PC-9 (cell line): ENCODE measurements at regions not wholly inside any gene's neighbourhood (a gene's known extent, or its start where the extent isn't known, plus 50 kb on each side); places are given as distances from the start of the nearest gene placed in this dataset.

ENCODE experiments used
- BruUV-seq: library from RNA; stranded (reverse); fragments of 400-500 nt; replicated peaks from 2 replicates; lab custom pipeline; 2021; lab: Mats Ljungman, UMichigan
- CTCF ChIA-PET: fragments of 300-600 bp; sonication (Branson Sonifier 250); formaldehyde crosslinking; loops from one replicate; lab custom pipeline; 2022; ENCODE audit warnings: antibody characterized with exemption; lab: Charles Lee
- POLR2A ChIA-PET: fragments of 300-600 bp; sonication (Branson Sonifier 250); formaldehyde crosslinking; loops from one replicate; lab custom pipeline; 2022; ENCODE audit warnings: antibody characterized with exemption; ENCODE audit not compliant: unreplicated experiment; lab: Charles Lee
- DNase-seq, 2 experiments: peaks; one replicate each; pipeline versions ENCODE4 v3.0.0 to v3.0.0-alpha.2; 2015 to 2022; ENCODE audit warnings: mixed read lengths in 1 of 2
- H2AFZ ChIP-seq: fragments of 200-600 bp; sonication (generic); 2 replicates; pipeline ENCODE4 v1.8.1; 2017; ENCODE audit warnings: antibody characterized with exemption
- H3F3A ChIP-seq: fragments of 200-600 bp; sonication (generic); 2 replicates; pipeline ENCODE4 v1.8.1; 2017; ENCODE audit warnings: antibody characterized with exemption, mild to moderate bottlenecking, low read depth; ENCODE audit not compliant: insufficient read depth
- H3K27ac ChIP-seq: fragments of 200-600 bp; sonication (generic); 2 replicates; pipeline ENCODE4 v1.6.1; 2016; ENCODE audit warnings: mixed run types
- H3K27me3 ChIP-seq: fragments of 200-600 bp; sonication (generic); 2 replicates; pipeline ENCODE4 v1.6.1; 2016; ENCODE audit warnings: low read depth, mixed run types; ENCODE audit not compliant: insufficient read depth
- H3K36me3 ChIP-seq: fragments of 200-600 bp; sonication (generic); 2 replicates; pipeline ENCODE4 v1.6.1; 2016; ENCODE audit warnings: low read depth, mixed run types
- H3K4me1 ChIP-seq: fragments of 200-600 bp; sonication (generic); replicated peaks from 2 replicates; pipeline ENCODE4 v1.6.1; 2016; ENCODE audit warnings: mixed run types; ENCODE audit not compliant: insufficient read depth
- H3K4me2 ChIP-seq: fragments of 200-600 bp; sonication (generic); 2 replicates; pipeline ENCODE4 v1.6.1; 2017; ENCODE audit warnings: mixed run types
- H3K4me3 ChIP-seq: fragments of 200-600 bp; sonication (generic); 2 replicates; pipeline ENCODE4 v1.6.1; 2016; ENCODE audit warnings: mixed run types
- H3K79me2 ChIP-seq: fragments of 200-600 bp; sonication (generic); 2 replicates; pipeline ENCODE4 v1.6.1; 2017; ENCODE audit warnings: low read depth, mixed run types
- H3K9me2 ChIP-seq: fragments of 200-600 bp; sonication (generic); 2 replicates; pipeline ENCODE4 v1.8.1; 2017; ENCODE audit warnings: mild to moderate bottlenecking; ENCODE audit not compliant: insufficient read depth
- H3K9me3 ChIP-seq: fragments of 200-600 bp; sonication (generic); 2 replicates; pipeline ENCODE4 v1.8.1; 2016; ENCODE audit warnings: low read depth; ENCODE audit not compliant: insufficient read depth
- H4K20me1 ChIP-seq: fragments of 200-600 bp; sonication (generic); 2 replicates; pipeline ENCODE4 v1.8.1; 2017; ENCODE audit not compliant: insufficient read depth
- CTCF ChIP-seq: fragments of 200-600 bp; sonication (generic); conservative IDR thresholded peaks from 2 replicates; pipeline ENCODE4 v1.6.1; 2017; ENCODE audit warnings: mixed run types, antibody characterized with exemption, mild to moderate bottlenecking, moderate library complexity
- EZH2 ChIP-seq: fragments of 200-600 bp; sonication (generic); IDR thresholded peaks from 2 replicates; pipeline ENCODE4 v1.8.0; 2017; ENCODE audit warnings: antibody characterized with exemption, low read depth
- intact Hi-C: fragments of 100-400 bp; cut with micrococcal nuclease; formaldehyde crosslinking; loops from one replicate; pipeline ENCODE4 v1.10.0; 2022; ENCODE audit not compliant: unreplicated experiment

GRCh38 chr13:67696775-67697174, 466.6 kb upstream of the PCDH9 start:
- Histone ChIP-seq H2AFZ (no peak overlapping the region), H3K4me1 (no peaks in the 10 kb centered on the region), H4K20me1 (no peaks in the 10 kb centered on the region), H3K4me2 (no peak overlapping the region), H3K36me3 (no peaks in the 10 kb centered on the region), H3K27ac (no peak overlapping the region), H3K9me2 (no peaks in the 10 kb centered on the region; the same call in 1 of the 2 replicates), H3K9me3 (no peaks in the 10 kb centered on the region), H3K79me2 (no peaks in the 10 kb centered on the region), H3K4me3 (no peak overlapping the region), H3K27me3 (no peaks in the 10 kb centered on the region), H3F3A (no peaks in the 10 kb centered on the region)
- TF ChIP-seq EZH2 (no peak), CTCF (no peak)
- ChIA-PET CTCF (no interaction called here), POLR2A (no interaction called here)
- intact Hi-C loops, result no loop called here
- no peak for DNase-seq
- BruUV-seq, result no TSS peak

- no peaks in the 10 kb centered on the region for H3K9me3 ChIP-seq
- no TSS peak for BruUV-seq
- no peaks in the 10 kb centered on the region for H3K9me2 ChIP-seq
- intact Hi-C loops, result no loop called here
- H3K4me3 ChIP-seq, result no peak overlapping the region
- H3F3A ChIP-seq, result no peaks in the 10 kb centered on the region
- no peak overlapping the region for H2AFZ ChIP-seq
- H3K4me2 ChIP-seq, result no peak overlapping the region
- no peaks in the 10 kb centered on the region for H3K79me2 ChIP-seq
- no peak overlapping the region for H3K27ac ChIP-seq
- POLR2A ChIA-PET, result no interaction called here
- no peaks in the 10 kb centered on the region for H3K4me1 ChIP-seq
- TF ChIP-seq CTCF (no peak), EZH2 (no peak)
- CTCF ChIA-PET, result no interaction called here
- H3K36me3 ChIP-seq, result no peaks in the 10 kb centered on the region
- H4K20me1 ChIP-seq, result no peaks in the 10 kb centered on the region
- no peaks in the 10 kb centered on the region for H3K27me3 ChIP-seq
- no peak for DNase-seq
These were observed 434.4 kb upstream of the PCDH9 start for GRCh38 chr13:67664502-67664901.

GRCh38 chr13:67662997-67663396, 432.9 kb upstream of the PCDH9 start:
- no peaks in the 10 kb centered on the region for H3K4me1 ChIP-seq
- POLR2A ChIA-PET, result no interaction called here
- intact Hi-C loops, result no loop called here
- H3K4me3 ChIP-seq, result no peak overlapping the region
- no peaks in the 10 kb centered on the region for H4K20me1 ChIP-seq
- BruUV-seq, result no TSS peak
- H3K27ac ChIP-seq, result no peak overlapping the region
- H2AFZ ChIP-seq, result no peak overlapping the region
- no peaks in the 10 kb centered on the region for H3K79me2 ChIP-seq
- no peak overlapping the region for H3K4me2 ChIP-seq
- DNase-seq, result no peak
- H3K27me3 ChIP-seq, result no peaks in the 10 kb centered on the region
- no peaks in the 10 kb centered on the region for H3K9me2 ChIP-seq
- TF ChIP-seq EZH2 (no peak), CTCF (no peak)
- CTCF ChIA-PET, result no interaction called here
- H3K36me3 ChIP-seq, result no peaks in the 10 kb centered on the region
- no peaks in the 10 kb centered on the region for H3F3A ChIP-seq
- no peaks in the 10 kb centered on the region for H3K9me3 ChIP-seq
